Tongue (tissue), 1 donor: ENCODE measurements at regions not wholly inside any gene's neighbourhood (a gene's known extent, or its start where the extent isn't known, plus 50 kb on each side); places are given as distances from the start of the nearest gene placed in this dataset.
"Not testable (repeated sequence)": the region's sequence is repeated elsewhere in the genome, so short reads cannot be mapped to it uniquely, and the experiment has no call there.

Experiments used
- DNase-seq: peaks from one replicate; pipeline ENCODE4 v3.0.0-alpha.2; 2015

- DNase-seq, result no peak
These were observed 69.5 kb downstream of the TPRA1 start for GRCh38 chr3:127520993-127521392.

- no peak for DNase-seq
These were observed 72.0 kb downstream of the TPRA1 start for GRCh38 chr3:127518456-127519081.

- no peak for DNase-seq
These were observed 78.3 kb downstream of the TPRA1 start for GRCh38 chr3:127512256-127512655.

GRCh38 chr3:127501177-127501576, 89.4 kb downstream of the TPRA1 start:
- DNase-seq, result no peak

- peak; percentile 36 for DNase-seq
These were observed 92.9 kb downstream of the TPRA1 start for GRCh38 chr3:127497676-127498075.

GRCh38 chr3:127497166-127497565, 93.4 kb downstream of the TPRA1 start:
- DNase-seq, result no peak

GRCh38 chr3:127495821-127496655, 94.5 kb downstream of the TPRA1 start:
- DNase-seq, result peak; percentile 30

GRCh38 chr3:127493924-127494646, 96.4 kb downstream of the TPRA1 start:
- no peak for DNase-seq

- DNase-seq, result no peak
These were observed 98.1 kb downstream of the TPRA1 start for GRCh38 chr3:127492426-127492825.

- DNase-seq, result no peak
These were observed 98.6 kb downstream of the TPRA1 start for GRCh38 chr3:127491909-127492308.

GRCh38 chr3:127491323-127491722, 99.2 kb downstream of the TPRA1 start:
- no peak for DNase-seq

- not testable (repeated sequence) for DNase-seq
These were observed 99.6 kb downstream of the TPRA1 start for GRCh38 chr3:127491024-127491305.

- DNase-seq, result no peak
These were observed 100.1 kb downstream of the TPRA1 start for GRCh38 chr3:127490271-127491023.

GRCh38 chr3:127489357-127489756, 101.2 kb downstream of the TPRA1 start:
- DNase-seq, result no peak

GRCh38 chr3:127488740-127489139, 101.8 kb downstream of the TPRA1 start:
- no peak for DNase-seq

- DNase-seq, result no peak
These were observed 102.3 kb downstream of the TPRA1 start for GRCh38 chr3:127488141-127488672.

GRCh38 chr3:127487196-127487595, 103.3 kb downstream of the TPRA1 start:
- DNase-seq, result no peak

- DNase-seq, result no peak
These were observed 104.1 kb downstream of the TPRA1 start for GRCh38 chr3:127486321-127486944.

GRCh38 chr3:127485396-127486170, 105.0 kb downstream of the TPRA1 start:
- DNase-seq, result no peak

- no peak for DNase-seq
These were observed 105.7 kb downstream of the TPRA1 start for GRCh38 chr3:127484601-127485388.
